NCI-H526 treated with DMSO at 0.1 percent for 48 hours (cell line): ENCODE measurements at regions not wholly inside any gene's neighbourhood (a gene's known extent, or its start where the extent isn't known, plus 50 kb on each side); places are given as distances from the start of the nearest gene placed in this dataset.
"Not testable (repeated sequence)": the region's sequence is repeated elsewhere in the genome, so short reads cannot be mapped to it uniquely, and the experiment has no call there.

Experiments
- DNase-seq: peaks from one replicate; lab custom pipeline; 2025; lab: John Stamatoyannopoulos, UW

DNA sequence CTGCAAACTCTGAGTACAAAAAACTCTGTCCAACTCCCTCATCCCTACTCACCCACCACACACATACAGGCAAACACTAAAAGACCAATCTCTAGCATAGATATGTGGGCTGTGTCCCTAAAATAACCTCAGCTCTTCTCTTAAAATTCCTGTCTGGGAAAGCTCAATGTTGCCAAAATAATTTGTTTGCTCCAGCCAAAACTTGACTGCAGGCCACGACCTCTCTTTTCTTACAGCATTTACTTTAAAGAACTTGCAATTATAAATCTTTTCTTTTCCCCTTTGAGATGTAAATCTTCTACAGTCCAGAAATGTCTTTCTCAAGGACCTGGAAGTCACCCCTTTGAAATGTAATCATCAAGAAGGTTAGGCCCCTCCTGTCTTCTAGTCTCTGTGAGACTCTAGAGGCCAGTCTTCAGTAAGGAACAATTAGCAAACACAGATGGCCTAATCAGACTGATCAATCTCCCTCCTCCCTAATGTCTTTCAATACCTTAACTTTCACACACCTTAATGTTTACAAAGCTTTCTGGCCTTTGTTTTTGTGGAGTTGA lies 483.6 kb upstream of the RGS18 start:
- no peak for DNase-seq

DNA sequence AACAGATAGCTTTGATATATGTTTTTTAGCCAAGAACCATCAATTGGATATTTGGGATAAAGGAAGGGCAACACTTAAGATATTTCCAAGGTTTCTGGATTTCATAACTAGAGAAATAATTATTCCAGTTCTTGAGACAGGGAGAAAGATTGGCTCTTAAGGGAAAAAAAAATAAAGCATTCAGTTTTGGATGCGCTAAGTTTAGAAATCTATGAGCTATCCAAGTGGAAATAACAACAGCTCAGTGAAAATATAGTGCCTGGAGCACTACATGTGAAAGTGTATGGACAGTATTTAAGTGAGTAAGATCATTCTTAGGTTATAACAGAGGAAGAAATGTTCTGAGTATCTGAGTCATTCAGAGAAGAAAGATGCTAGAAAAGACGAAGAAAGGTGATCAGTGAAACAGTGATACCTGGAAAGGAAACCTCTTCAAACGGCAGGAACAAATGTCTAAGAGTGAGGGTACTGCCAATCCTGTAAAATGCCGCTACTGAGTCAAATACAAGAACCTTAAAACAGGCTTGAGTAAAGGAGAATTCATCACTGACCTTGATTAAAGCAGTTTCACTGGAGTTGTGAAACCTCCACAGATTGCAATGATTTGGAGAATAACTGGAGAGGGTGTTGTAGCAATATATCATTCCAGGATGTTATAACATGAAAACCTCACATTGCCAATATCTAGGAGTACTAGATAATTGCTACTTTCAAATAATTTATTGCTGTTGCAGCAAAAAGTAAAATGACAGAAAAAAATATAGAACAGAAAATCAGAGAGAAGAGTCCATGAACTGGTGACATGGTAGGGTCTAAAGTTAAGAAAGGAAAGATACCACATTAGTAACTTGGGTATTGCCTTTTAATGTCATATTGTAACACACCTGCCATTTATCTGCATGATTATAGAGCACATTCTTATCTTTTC lies 482.1 kb upstream of the RGS18 start:
- no peak for DNase-seq

DNA sequence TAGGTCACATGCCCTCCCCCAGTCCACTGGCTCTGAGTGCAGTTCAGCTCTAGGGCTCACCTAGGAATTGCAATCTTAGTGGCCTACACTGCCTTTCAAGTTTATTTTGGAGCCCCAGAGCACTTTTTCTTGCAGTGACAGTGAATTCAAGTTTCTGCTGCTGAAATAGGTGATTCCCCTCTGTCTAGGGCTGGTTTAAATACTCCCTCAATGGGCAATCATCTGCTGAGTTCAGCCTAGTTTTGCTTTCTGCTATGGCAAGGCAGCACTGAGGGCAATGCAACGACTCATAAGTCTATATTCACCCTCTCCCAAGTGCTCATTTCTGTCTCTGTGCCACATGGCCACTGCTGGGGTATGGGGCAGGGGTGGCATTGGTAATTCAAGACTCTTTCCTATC lies 472.6 kb upstream of the RGS18 start:
- no peak for DNase-seq

DNA sequence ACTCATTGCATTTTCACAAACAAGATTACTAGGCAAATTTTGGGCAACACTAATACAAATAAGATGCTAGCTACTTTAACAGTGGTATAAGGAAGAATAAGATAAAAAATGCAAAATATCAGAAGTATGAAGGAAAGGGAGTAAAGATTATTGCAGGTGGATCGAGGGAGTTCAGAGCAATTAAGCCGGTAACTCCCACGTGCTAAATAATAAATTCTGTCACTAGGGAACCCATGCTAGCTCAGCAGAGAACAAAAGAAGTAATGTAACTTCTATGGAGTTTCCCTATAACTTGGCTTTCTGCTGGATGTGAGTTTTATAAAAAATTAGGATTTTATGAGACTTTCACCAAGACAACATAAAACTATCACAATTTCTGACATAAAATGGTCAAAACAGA lies 470.5 kb upstream of the RGS18 start:
- no peak for DNase-seq

DNA sequence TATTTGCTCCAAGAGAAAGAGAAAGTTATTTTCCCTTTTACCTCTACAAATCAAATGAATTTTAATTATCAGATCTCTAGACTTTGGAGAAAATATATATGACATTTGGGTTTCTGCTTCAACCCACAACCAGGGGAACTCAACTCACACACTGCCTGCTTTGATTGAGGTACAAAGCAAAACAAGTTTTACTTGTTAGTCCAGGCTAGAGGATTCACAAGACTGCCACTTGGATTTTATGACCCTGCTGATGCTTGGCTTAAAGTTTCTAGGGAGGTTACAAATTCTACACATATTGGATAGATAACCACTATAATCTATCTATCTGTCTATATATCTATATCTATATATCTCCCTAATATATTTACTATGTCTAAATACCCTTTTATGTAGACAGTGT lies 467.3 kb upstream of the RGS18 start:
- DNase-seq, result no peak

DNA sequence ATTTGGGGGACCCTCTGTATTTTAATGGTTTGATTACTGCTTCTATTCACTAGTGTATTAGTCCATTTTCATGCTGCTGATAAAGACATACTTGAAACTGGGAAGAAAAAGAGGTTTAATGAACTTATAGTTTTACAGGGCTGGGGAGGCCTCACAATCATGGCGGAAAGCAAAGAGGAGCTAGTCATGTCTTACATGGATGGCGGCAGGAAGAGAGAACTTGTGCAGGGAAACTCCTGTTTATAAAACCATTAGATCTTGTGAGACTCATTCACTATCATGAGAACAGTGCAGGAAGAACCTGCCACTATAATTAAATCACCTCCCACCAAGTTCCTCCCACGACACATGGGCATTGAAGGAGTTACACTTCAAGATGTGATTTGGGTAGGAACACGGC lies 464.5 kb upstream of the RGS18 start:
- DNase-seq, result no peak

DNA sequence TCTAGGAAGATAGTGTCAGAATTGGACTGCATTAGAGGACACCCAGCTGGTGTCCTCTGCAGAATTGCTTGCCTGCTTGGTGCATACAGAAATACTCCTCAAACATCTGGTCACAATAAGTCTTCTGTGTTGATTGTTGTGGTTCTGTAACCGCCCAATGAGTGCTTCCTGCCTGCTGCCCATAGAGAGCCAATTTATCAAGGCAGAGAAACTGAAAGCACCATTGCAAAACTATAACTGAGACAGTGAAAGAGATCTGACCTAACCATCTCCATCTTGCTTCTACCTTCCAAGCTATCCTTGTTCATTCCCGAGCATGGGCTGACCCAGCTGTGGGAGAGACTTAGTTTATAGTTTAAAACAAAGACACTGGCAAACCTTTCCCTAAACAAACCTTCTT lies 462.4 kb upstream of the RGS18 start:
- no peak for DNase-seq

DNA sequence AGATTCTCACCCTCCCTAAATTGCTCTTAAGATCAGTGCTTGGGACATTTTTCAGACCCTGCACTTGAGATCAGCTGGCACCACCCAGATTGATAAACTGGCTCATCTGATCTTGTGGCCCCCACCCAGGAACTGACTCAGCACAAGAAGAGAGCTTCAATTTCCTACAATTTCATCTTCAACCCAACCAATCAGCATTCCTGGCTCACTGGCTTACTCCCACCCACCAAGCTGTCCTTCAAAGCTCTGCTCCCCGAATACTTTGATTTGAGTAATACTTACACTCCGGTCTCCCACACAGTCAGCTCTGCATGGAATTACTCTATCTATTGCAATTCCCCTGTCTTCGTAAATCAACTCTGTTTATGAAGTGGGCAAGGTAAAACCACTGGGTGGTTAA lies 461.9 kb upstream of the RGS18 start:
- DNase-seq, result no peak

DNA sequence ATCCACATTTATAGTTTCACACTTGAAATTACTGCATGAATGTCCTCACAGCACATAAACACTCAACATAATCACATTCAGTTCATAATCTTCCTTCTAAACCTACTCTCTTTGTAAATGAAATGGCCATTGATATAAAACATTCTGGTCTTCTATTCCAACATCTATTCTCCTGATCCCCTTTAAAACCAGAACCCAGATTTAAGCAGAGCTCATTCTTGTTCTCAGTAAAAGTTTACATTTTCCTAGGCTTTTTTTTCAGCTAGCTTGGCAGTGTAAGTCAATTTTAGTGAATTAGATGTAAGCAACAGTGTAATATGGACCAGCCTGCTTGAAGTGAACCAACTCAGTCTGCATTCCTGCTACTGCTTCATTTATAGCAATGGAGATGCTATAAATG lies 460.7 kb upstream of the RGS18 start:
- no peak for DNase-seq

DNA sequence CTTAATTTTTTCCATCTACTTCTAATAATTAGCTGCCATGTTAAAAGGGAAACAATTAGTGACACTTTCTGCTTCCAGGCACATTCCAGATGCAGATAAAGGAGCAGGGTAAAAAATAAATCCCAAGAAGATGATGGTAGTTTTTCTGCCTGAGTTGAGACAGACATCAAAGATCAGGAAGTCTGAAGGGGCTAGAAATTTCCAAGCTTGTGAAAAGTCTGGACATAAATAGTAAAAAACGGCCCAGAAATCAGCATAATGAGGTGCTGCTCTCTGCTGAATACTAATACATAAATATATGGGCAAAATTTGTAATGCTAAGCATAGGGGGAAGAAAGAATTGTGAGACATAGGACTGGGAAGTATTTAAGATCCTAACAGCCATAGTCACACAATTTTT lies 460.0 kb upstream of the RGS18 start:
- DNase-seq, result no peak

DNA sequence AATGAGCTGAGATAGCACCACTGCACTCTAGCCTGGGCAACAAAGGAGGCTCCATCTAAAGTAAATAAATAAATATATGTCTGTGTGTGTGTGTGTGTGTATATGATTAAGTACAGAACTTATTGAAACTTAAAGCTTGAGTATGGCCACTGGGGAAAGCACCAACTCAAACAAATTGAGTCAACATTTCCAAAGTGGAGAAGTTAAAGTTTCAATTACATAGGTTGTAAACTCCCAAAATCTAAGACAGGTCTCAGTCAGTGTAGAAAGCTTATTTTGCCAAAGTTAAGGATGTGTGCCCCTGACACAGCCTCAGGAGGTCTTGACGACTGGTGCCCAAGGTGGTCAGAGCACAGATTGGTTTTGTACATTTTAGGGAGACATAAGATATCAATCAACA lies 458.9 kb upstream of the RGS18 start:
- DNase-seq, result no peak

DNA sequence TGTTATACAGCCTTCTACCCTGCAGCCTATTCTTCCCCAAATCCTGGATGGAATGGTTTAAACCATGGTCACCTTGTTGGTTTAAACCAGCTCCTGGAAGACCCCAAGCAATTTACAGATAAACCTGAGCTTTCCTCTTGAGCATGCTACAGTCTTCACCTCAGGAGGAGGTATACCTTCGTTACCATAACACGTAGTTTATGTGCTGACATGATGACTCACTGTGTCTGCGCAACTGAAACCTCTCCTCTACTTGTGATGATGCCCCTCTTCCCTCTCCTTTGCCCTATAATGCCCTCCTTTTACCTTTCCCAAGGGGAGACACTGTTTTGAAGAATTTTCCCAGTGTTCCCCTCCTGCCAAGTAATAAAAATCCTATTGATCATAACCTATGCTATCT lies 457.3 kb upstream of the RGS18 start:
- no peak for DNase-seq

DNA sequence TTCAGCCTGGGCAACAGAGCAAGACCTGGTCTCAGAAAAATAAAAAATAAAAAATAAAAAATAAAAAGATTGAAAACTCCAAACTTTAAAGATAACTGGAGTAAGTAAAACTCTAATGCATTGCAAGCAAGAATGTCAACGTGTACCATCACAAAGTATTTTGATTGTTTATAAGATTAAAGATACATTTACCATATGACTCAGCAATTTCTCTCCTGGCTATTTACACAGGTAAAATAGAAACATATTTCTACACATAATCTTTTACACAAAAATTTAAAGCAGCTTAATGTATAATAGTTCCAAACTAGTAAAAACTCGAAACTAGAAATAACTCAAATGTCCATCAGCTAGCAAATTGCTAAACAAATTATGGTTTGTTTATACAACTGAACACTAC lies 456.1 kb upstream of the RGS18 start:
- no peak for DNase-seq

DNA sequence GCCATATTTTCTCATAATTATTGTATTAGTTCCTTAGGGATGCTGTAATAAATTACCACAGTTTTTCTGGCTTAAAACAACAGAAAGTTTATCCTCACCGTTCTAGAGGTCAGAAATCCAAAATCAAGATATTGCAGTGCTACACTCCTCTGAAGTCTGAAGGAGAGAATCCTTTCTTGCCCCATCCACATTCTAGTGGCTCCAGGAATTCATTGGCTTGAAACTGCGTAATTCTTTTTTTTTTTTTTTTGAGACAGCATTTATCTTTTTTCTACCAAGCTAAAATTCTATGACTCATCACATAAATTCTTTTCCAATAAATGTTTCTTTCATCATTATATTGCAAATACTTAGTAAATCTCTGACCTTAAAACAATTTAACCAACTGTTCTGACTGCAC lies 451.0 kb upstream of the RGS18 start:
- no peak for DNase-seq

DNA sequence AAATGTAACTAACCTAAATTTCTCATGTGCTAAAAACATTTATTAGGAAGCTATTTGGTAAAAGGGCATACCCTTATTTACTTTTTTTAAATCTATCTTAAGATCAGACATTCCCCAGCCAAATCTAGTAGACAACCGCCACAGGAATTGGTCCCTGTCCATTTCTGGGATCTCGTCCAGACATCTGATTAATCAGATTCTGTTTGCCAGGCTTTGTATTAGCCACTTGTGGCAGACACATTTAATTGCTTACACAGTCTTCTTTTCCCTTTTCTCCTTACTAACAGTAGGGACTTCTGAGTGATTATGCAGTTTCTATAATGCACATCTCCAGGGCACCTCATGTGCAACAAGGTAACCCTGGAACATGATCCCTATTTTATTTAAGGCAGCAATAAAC lies 449.0 kb upstream of the RGS18 start:
- no peak for DNase-seq

DNA sequence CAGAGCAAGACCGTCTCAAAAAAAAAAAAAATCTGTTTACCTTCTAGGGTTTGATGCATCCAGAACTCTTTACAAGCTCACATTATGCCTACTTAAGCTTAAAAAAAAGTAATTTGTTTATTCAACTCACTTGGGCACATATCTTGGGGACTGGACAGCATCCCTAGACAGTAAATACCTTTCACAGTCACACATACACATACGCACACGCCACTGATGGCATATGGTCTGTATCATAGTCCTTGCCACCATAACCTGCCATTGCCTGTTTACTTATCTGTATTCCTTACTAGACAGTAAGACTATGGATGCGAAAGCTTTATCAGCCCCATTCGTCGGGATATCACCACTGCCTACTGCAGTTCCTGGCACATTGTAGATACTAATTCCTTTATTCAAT lies 446.3 kb upstream of the RGS18 start:
- no peak for DNase-seq

DNA sequence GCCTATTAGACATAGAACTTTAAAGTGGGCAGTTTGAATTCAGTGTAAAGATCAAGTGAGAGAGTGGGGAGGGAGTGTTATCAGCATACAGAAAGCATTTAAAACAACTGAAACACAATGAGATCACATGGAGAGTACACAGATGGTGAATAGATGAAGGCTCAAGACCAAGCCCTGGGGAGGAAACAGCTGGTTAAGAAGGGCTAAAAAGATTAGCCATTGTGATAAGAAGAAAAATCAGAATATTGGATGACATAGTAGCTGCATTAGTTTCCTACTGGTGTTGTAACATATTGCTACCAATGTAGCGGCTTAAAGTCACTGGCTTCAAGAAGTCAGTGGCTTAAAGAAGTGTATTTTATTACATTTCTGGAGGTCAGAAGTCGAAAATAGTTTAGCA lies 443.4 kb upstream of the RGS18 start:
- no peak for DNase-seq

DNA sequence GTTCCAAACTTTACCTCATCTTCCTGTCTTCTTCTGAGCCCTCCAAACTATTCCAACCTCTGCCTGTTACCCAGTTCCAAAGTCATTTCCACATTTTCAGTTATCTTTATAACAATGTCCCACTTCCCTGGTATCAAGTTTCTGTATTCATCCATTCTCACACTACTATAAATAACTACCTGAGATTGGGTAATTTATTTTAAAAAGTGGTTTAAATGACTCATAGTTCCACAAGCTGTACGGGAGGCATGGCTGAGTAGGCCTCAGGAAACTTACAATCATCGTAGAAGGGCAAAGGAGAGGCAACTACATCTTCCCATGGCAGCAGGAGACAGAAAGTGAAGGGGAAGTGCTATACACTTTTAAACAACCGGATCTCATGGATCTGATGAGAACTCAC lies 428.5 kb upstream of the RGS18 start:
- DNase-seq, result no peak

DNA sequence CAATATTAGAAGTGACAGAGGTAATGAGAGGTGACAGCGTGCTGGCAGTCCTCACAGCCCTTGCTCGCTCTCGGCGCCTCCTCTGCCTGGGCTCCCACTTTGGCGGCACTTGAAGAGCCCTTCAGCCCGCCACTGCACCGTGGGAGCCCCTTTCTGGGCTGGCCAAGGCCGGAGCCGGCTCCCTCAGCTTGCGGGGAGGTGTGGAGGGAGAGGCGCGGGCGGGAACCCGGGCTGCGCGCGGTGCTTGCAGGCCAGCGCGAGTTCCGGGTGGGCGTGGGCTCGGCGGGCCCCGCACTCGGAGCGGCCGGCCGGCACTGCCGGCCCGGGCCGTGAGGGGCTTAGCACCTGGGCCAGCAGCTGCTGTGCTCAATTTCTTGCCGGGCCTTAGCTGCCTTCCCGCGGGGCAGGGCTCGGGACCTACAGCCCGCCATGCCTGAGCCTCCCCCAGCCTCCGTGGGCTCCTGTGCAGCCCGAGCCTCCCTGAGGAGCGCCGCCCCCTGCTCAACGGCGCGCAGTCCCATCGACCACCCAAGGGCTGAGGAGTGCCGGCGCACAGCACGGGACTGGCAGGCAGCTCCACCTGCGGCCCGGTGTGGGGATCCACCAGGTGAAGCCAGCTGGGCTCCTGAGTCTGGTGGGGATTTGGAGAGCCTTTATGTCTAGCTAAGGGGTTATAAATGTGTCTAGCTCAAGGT lies 426.5 kb upstream of the RGS18 start:
- not testable (repeated sequence) for DNase-seq

DNA sequence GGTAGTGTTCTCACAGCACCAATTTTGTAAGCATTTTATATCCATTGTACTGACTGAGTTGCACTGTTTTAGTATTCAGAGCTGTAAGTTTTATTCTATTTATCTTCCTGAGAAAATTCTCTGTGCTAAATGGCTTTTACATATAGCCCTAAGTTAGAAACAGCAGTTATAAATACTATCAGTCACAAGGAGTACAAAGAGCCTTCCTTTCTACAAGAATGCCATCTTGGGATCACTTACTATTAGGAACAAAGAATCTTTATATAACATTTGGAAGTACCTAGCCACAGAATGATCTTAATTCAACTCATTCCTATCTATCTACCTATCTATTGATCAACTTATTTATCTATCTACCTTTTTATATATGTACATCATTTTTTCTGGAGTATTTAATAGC lies 423.9 kb upstream of the RGS18 start:
- DNase-seq, result no peak

DNA sequence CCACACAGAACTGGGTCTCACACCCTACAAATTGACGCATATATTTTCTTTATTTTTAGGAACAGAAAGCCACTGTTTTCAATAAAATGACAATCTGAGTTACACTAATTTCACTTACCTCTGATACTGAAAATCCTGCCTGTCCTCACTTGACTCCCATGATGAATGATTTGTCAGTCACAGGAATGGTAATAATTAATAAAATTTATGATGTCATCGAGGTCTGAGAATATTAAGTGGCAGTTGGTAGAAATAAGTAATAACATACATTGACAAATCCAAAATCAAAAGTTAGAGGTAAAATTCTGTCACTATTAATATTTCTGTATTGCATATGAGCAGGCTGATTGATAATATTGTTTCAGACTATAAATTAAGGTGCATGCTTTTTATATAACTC lies 418.7 kb upstream of the RGS18 start:
- DNase-seq, result no peak

DNA sequence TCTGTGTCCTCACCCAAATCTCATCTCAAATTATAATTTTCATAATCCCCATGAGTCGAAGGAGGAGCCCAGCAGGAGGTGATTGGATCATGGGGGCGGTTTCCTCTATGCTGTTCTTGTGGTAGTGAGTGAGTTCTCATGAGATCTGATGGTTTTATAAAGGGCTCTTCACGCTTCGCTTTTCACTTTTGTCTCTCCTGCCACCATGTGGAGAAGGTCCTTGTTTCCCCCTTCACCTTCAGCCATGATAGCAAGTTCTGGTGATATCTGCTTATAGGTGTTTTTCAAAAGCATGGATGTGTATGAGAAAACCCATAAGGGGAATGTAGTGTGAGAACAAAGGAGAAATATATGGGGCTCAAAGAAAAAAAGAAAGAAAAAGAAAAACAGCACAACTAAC lies 405.9 kb upstream of the RGS18 start:
- no peak for DNase-seq

DNA sequence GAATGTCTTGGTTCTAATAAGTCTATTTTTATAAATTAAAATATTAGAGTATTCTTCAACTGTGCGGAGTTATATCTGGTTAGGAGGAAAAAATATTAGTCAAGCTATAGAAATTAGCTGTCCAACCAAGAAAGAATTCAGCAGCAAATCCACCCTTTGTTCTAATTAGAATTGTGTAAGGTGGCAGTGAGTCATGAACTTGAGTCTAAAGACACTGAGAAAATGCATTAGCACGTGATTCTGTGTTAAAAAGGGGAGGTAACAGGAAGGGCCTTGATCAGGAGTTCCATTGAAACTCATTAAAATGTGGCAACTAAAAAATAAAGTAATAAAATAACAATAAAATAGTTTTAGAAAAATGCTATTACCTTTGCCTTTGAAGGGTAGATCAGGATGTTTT lies 398.2 kb upstream of the RGS18 start:
- no peak for DNase-seq
